ENCODE measurements at regions not wholly inside any gene's neighbourhood (a gene's known extent, or its start where the extent isn't known, plus 50 kb on each side); places are given as distances from the start of the nearest gene placed in this dataset.

DNA sequence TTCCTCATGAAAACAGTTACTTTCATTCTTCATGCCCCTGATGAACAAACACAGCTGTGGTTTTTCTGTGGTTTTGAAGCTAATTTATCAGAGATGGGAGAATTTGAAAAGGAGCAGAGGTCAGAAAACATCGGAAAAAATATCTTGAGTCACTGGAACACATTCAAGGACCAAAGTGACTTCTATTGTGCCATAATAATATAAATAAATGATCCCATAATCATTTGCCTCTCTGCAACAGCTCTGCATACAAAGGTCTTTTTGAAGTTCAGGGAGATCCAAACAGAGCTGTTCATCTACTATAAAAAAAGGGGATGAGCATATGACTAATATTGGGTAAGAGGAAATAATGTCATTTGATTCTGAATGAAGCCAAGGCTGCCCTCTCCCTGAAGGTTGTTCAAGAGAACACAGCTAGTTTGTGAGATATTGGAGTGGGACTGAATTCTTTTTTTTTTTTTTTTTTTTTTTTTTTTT, 201.3 kb upstream of the GALNT5 start:
- TF ChIP-seq, protein P1, sequence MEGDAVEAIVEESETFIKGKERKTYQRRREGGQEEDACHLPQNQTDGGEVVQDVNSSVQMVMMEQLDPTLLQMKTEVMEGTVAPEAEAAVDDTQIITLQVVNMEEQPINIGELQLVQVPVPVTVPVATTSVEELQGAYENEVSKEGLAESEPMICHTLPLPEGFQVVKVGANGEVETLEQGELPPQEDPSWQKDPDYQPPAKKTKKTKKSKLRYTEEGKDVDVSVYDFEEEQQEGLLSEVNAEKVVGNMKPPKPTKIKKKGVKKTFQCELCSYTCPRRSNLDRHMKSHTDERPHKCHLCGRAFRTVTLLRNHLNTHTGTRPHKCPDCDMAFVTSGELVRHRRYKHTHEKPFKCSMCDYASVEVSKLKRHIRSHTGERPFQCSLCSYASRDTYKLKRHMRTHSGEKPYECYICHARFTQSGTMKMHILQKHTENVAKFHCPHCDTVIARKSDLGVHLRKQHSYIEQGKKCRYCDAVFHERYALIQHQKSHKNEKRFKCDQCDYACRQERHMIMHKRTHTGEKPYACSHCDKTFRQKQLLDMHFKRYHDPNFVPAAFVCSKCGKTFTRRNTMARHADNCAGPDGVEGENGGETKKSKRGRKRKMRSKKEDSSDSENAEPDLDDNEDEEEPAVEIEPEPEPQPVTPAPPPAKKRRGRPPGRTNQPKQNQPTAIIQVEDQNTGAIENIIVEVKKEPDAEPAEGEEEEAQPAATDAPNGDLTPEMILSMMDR (IDR thresholded peaks at IDR 0.05), result no peak
- TF ChIP-seq POLR2A (IDR thresholded peaks at IDR 0.05), result no peak

All from testis (tissue), 2 donors.